HL-60 (cell line): ENCODE measurements at regions not wholly inside any gene's neighbourhood (a gene's known extent, or its start where the extent isn't known, plus 50 kb on each side); places are given as distances from the start of the nearest gene placed in this dataset.
"Not testable (repeated sequence)": the region's sequence is repeated elsewhere in the genome, so short reads cannot be mapped to it uniquely, and the experiment has no call there.

Experiments
- DNase-seq, 2 experiments: peaks; one replicate each; pipeline ENCODE4 v3.0.0-alpha.2; 2010 to 2020; ENCODE audit warnings: low read depth in 1 of 2, low spot score in 1 of 2
- H3K27ac ChIP-seq: fragments of 250-450 bp; sonication (Bioruptor Pico); replicated peaks from 2 replicates; pipeline ENCODE4 v1.5.1; 2020; ENCODE audit warnings: mild to moderate bottlenecking, moderate library complexity
- H3K27me3 ChIP-seq: fragments of 250-450 bp; sonication (Bioruptor Pico); 2 replicates; pipeline ENCODE4 v1.5.1; 2021; ENCODE audit warnings: mild to moderate bottlenecking, moderate library complexity; ENCODE audit not compliant: insufficient read depth, poor library complexity, severe bottlenecking
- H3K4me3 ChIP-seq: replicated peaks from 2 replicates; pipeline ENCODE4 v1.5.1; 2011; ENCODE audit warnings: mild to moderate bottlenecking, control low read depth, low read length; ENCODE audit not compliant: insufficient read depth
- GABPA ChIP-seq: IDR thresholded peaks from 2 replicates; pipeline ENCODE4 v1.6.1; 2012; ENCODE audit warnings: low read depth
- POLR2AphosphoS5 ChIP-seq: IDR thresholded peaks from 2 replicates; pipeline ENCODE4 v1.6.1; 2012; ENCODE audit warnings: low read depth
- REST ChIP-seq: IDR thresholded peaks from 2 replicates; pipeline ENCODE4 v1.6.1; 2012; ENCODE audit warnings: low read depth; ENCODE audit not compliant: insufficient replicate concordance
- SPI1 ChIP-seq: IDR thresholded peaks from 2 replicates; pipeline ENCODE4 v1.6.1; 2012; ENCODE audit warnings: low read depth, mild to moderate bottlenecking, borderline replicate concordance
- TF ChIP-seq, protein P1 (sequence below): IDR thresholded peaks from one replicate; pipeline ENCODE4 v1.5.1; 2011; ENCODE audit warnings: low read length, control low read depth, inconsistent platforms; ENCODE audit not compliant: insufficient read depth

DNA sequence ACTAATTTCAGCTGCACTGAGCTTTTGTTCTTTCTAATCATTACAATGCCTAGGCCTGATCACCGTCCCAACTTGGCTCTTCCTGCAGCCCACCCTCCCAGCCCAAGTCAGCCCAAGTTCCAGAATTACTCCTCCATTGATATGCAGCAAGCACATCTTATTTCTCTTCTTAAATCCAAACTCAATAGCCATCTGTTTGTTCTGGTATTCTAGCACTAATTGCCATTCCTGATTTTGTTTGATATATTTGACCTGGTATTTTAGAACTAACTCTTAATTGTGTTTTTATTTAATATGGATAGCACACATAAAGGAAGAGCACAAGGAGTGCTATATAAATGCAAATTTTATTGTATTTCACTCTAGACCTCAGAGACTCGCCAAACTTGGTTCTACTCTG is 241.2 kb downstream of the SKIDA1 start:
- no peak for DNase-seq
- no peak overlapping the region for H3K4me3 ChIP-seq
- no peaks in the 10 kb centered on the region for H3K27me3 ChIP-seq
- H3K27ac ChIP-seq = no peak overlapping the region
- no peak for TF ChIP-seq SPI1
- no peak for TF ChIP-seq GABPA
- TF ChIP-seq REST = no peak
- TF ChIP-seq, protein P1, sequence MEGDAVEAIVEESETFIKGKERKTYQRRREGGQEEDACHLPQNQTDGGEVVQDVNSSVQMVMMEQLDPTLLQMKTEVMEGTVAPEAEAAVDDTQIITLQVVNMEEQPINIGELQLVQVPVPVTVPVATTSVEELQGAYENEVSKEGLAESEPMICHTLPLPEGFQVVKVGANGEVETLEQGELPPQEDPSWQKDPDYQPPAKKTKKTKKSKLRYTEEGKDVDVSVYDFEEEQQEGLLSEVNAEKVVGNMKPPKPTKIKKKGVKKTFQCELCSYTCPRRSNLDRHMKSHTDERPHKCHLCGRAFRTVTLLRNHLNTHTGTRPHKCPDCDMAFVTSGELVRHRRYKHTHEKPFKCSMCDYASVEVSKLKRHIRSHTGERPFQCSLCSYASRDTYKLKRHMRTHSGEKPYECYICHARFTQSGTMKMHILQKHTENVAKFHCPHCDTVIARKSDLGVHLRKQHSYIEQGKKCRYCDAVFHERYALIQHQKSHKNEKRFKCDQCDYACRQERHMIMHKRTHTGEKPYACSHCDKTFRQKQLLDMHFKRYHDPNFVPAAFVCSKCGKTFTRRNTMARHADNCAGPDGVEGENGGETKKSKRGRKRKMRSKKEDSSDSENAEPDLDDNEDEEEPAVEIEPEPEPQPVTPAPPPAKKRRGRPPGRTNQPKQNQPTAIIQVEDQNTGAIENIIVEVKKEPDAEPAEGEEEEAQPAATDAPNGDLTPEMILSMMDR = no peak
- no peak for TF ChIP-seq POLR2AphosphoS5

DNA sequence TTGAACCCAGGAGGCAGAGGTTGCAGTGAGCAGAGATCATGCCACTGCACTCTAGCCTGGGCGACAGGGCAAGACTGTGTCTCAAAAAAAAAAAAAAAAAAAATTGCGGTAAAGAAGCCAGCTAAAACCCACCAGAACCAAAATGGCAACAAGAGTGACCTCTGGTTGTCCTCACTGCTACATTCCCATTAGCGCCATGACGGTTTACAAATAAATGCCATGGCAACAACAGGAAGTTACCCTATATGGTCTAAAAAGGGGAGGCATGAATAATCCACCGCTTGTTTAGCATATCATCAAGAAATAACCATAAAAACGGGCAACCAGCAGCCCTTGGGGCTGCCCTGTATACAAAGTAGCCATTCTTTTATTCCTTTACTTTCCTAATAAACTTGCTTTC is 242.4 kb downstream of the SKIDA1 start:
- H3K4me3 ChIP-seq, H3K27me3 ChIP-seq, H3K27ac ChIP-seq, DNase-seq: not testable (repeated sequence)

DNA sequence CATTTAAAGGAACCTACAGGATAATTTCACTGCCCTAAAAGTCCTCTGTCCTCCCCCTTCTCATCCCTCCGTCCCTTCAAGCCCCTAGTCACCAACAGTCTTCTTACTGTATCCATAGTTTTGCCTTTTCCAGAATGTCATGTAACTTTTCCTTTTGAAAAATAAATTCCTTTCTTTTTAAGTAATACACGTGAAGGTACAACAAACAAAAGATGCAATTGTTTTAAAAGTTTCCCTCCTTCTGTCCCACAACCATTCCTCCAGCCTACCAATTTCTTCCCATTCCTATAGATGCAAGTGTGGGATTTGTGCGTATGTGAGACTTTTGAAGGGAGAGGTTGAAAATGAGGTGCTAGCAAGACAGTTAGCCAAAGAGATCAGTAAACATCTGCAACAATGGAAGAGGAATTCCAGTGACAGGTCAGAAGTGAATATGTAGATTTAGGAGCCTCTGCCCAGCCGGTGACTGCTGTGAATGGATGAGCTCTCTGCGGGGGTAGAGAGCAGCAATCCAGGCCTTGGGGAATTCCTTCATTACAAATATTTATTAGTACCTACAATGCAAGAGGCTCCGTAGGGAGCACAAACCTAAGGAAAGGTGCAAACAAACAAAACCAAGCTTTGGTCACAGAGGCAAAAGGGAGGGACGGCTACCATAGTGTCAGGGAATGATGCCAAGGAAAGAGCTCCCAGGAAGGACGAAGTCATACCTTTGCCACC is 243.6 kb downstream of the SKIDA1 start:
- H3K27ac ChIP-seq = no peak overlapping the region
- H3K27me3 ChIP-seq = no peaks in the 10 kb centered on the region
- H3K4me3 ChIP-seq = no peak overlapping the region
- no peak for DNase-seq
- TF ChIP-seq, protein P1 = no peak
- TF ChIP-seq GABPA (no peak), REST (no peak), SPI1 (no peak), POLR2AphosphoS5 (no peak)

GRCh38 chr10:21280971-21281572 is 244.4 kb downstream of the SKIDA1 start:
- Histone ChIP-seq H3K27ac (no peak overlapping the region), H3K4me3 (no peak overlapping the region), H3K27me3 (no peaks in the 10 kb centered on the region)
- DNase-seq = no peak
- TF ChIP-seq, protein P1 = no peak
- no peak for TF ChIP-seq SPI1
- no peak for TF ChIP-seq GABPA
- no peak for TF ChIP-seq POLR2AphosphoS5
- no peak for TF ChIP-seq REST
